GM19438 (cell line): ENCODE measurements at regions not wholly inside any gene's neighbourhood (a gene's known extent, or its start where the extent isn't known, plus 50 kb on each side); places are given as distances from the start of the nearest gene placed in this dataset.

ENCODE experiments used
- ATAC-seq: cut with Tn5 transposase; IDR thresholded peaks from one replicate; pipeline ENCODE4 v1.9.1; 2021; ENCODE audit warnings: low read depth; ENCODE audit not compliant: unreplicated experiment

DNA sequence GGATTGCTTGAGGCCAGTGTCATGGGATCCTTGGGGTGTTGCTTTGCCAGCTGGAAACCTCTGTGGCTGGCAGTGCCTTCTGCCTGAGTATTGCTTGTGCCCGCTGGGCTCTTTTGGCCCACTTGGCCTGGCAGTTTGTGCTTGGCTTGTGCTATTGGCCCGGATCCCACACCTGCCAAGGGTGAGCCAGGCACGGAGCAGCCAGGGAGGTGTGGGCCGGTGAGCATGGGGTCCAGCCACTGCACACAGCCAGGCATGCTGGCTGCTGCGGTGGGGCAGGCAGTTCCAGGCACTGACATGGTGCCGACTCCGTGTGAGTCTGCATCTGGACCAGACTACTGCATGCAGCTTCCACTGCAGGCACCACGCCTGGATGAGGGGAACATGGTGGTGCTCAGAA is 62.5 kb upstream of the SYNCRIP start:
- no peak for ATAC-seq

DNA sequence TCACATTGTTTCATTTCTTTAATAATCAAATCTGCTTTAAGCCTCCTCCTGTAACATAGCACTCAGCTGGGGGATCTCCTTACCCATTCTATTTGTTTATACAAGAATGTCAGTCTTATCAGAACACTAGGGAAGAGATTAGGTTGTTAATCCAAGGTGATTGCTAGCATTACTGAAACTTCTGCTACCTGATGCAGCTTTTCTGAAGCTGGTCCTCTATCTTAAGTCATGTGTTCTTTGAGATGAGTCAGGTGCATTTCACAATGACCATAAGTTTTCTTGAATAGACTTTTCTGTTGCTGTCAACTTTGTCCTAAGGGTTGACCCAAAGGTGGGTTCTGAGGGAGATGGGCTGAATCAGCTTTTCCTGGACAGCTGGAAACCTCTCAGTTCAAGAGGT is 60.7 kb upstream of the SYNCRIP start:
- ATAC-seq, result no peak
